ENCODE measurements at regions not wholly inside any gene's neighbourhood (a gene's known extent, or its start where the extent isn't known, plus 50 kb on each side); places are given as distances from the start of the nearest gene placed in this dataset.

DNA sequence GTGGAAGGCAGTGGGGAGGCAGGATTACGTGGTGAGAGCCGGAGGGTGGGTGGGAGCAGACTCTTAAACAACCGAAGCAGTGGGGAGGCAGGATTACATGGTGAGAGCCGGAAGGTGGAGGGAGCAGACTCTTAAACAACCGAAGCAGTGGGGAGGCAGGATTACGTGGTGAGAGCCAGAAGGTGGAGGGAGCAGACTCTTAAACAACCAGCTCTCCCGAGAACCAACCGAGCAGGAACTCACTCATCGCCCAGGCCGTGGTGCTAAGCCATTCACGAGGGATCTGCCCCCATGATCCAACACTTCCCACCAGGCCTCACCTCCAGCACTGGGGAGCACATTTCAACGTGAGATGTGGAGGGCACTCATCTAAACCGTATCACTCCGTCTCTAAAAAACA is 87.7 kb downstream of the RTP5 start:
- Histone ChIP-seq H3K9ac (ENCODE audit: extremely low read depth, low read length, poor library complexity, severe bottlenecking) (no peak overlapping the region), H3K4me1 (ENCODE audit: control insufficient read depth, insufficient read depth, low read length) (no peaks in the 10 kb centered on the region), H3K9me3 (ENCODE audit: control insufficient read depth, low read length) (no peaks in the 10 kb centered on the region), H3K27ac (ENCODE audit: low read depth, low read length) (no peak overlapping the region), H3K27me3 (ENCODE audit: control insufficient read depth, insufficient read depth, low read length, poor library complexity, severe bottlenecking) (no peaks in the 10 kb centered on the region), H3K4me3 (ENCODE audit: low read length) (no peak overlapping the region), H3K36me3 (ENCODE audit: control insufficient read depth, insufficient read depth, low read length) (no peaks in the 10 kb centered on the region)
- DNase-seq: no peak
- no peaks in the 10 kb centered on the region for H3K27me3 Mint-ChIP-seq (ENCODE audit: insufficient read depth)
- no peak overlapping the region for H3K27ac Mint-ChIP-seq
- WGBS, 2 experiments (ENCODE audit: insufficient coverage in 1 of 2, insufficient read length in 1 of 2): 73 to 84% methylated on average over 11 to 14 of the region's 14 CpGs
- peaks cover 3% of the 10 kb centered on the region for H3K4me1 Mint-ChIP-seq
- H3K4me3 Mint-ChIP-seq: no peak overlapping the region
- no peaks in the 10 kb centered on the region for H3K36me3 Mint-ChIP-seq (ENCODE audit: low read depth)
- TF ChIP-seq CTCF (conservative IDR thresholded peaks at IDR 0.05): no peak
- no peaks in the 10 kb centered on the region for H3K9me3 Mint-ChIP-seq

- WGBS, 2 experiments (ENCODE audit: insufficient coverage in 1 of 2, insufficient read length in 1 of 2): 92 to 93% methylated on average over 19 to 21 of the region's 21 CpGs
Measured at GRCh38 chr2:241958818-241959545, 89.5 kb downstream of the RTP5 start.

DNA sequence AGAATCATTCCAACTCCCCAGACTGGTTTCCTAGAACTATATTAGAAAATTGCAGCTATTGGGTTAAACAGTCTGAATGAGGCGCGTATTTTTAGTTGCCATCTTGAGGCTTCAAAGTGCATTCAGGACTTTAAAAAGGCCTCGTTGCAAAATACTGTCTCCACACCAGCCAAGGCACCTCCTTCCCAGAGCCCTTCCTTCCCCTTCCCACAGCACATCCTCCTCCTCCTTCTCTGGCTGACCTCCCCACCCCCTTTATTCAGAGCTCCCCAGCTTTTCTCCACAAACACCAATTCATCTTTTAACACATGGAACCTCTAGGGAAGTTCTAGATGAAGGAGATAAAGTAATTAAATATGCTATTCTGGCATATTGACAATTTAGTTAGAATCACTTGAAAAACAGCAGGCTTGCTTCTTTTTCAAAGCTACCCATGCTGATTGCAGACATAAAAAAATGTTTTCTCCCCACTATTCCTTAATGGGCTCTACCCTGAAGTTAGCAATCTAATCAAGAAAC is 90.3 kb downstream of the RTP5 start:
- Mint-ChIP-seq H3K9me3 (no peaks in the 10 kb centered on the region), H3K4me1 (peaks cover 3% of the 10 kb centered on the region), H3K4me3 (no peak overlapping the region), H3K27me3 (ENCODE audit: insufficient read depth) (no peaks in the 10 kb centered on the region), H3K27ac (no peak overlapping the region), H3K36me3 (ENCODE audit: low read depth) (no peaks in the 10 kb centered on the region)
- no peak overlapping the region for H3K4me3 ChIP-seq (ENCODE audit: low read length)
- H3K36me3 ChIP-seq (ENCODE audit: control insufficient read depth, insufficient read depth, low read length): no peaks in the 10 kb centered on the region
- 89 to 93% methylated on average over 3 of the region's 3 CpGs for WGBS, 2 experiments (ENCODE audit: insufficient coverage in 1 of 2, insufficient read length in 1 of 2)
- H3K9ac ChIP-seq (ENCODE audit: extremely low read depth, low read length, poor library complexity, severe bottlenecking): no peak overlapping the region
- no peaks in the 10 kb centered on the region for H3K27me3 ChIP-seq (ENCODE audit: control insufficient read depth, insufficient read depth, low read length, poor library complexity, severe bottlenecking)
- H3K9me3 ChIP-seq (ENCODE audit: control insufficient read depth, low read length): no peaks in the 10 kb centered on the region
- no peaks in the 10 kb centered on the region for H3K4me1 ChIP-seq (ENCODE audit: control insufficient read depth, insufficient read depth, low read length)
- TF ChIP-seq CTCF (conservative IDR thresholded peaks at IDR 0.05): no peak
- no peak for DNase-seq
- H3K27ac ChIP-seq (ENCODE audit: low read depth, low read length): no peak overlapping the region

More at GRCh38 chr2:241958818-241959545, 89.5 kb downstream of the RTP5 start:
- Histone ChIP-seq H3K4me3 (ENCODE audit: low read length) (no peak overlapping the region), H3K27ac (ENCODE audit: low read depth, low read length) (no peak overlapping the region), H3K9ac (ENCODE audit: extremely low read depth, low read length, poor library complexity, severe bottlenecking) (no peak overlapping the region), H3K27me3 (ENCODE audit: control insufficient read depth, insufficient read depth, low read length, poor library complexity, severe bottlenecking) (no peaks in the 10 kb centered on the region), H3K9me3 (ENCODE audit: control insufficient read depth, low read length) (no peaks in the 10 kb centered on the region), H3K4me1 (ENCODE audit: control insufficient read depth, insufficient read depth, low read length) (no peaks in the 10 kb centered on the region), H3K36me3 (ENCODE audit: control insufficient read depth, insufficient read depth, low read length) (no peaks in the 10 kb centered on the region)
- Mint-ChIP-seq H3K9me3 (no peaks in the 10 kb centered on the region), H3K4me3 (no peak overlapping the region), H3K4me1 (peaks cover 3% of the 10 kb centered on the region), H3K27me3 (ENCODE audit: insufficient read depth) (no peaks in the 10 kb centered on the region), H3K27ac (no peak overlapping the region), H3K36me3 (ENCODE audit: low read depth) (no peaks in the 10 kb centered on the region)
- no peak for DNase-seq
- no peak for TF ChIP-seq CTCF (conservative IDR thresholded peaks at IDR 0.05)

All from endodermal cell (in vitro differentiated cells).